HEK293T (cell line): ENCODE measurements at regions not wholly inside any gene's neighbourhood (a gene's known extent, or its start where the extent isn't known, plus 50 kb on each side); places are given as distances from the start of the nearest gene placed in this dataset.

Source experiments
- CTCF ChIA-PET: fragments of 350-600 bp; formaldehyde crosslinking; extraction: SDS; loops from one replicate; lab custom pipeline; 2021; ENCODE audit warnings: antibody characterized with exemption, inconsistent platforms; lab: Yijun Ruan, JAX
- POLR2A ChIA-PET: fragments of 350-600 bp; formaldehyde crosslinking; extraction: SDS; loops from one replicate; lab custom pipeline; 2020; ENCODE audit warnings: antibody characterized with exemption, inconsistent platforms; lab: Yijun Ruan, JAX
- DNase-seq: peaks from one replicate; pipeline ENCODE4 v3.0.0; 2012; ENCODE audit warnings: mixed read lengths; ENCODE audit errors: extremely low spot score
- ARNT ChIP-seq: fragments of 450-650 bp; IDR thresholded peaks from 2 replicates; pipeline ENCODE4 v1.6.1; 2017; ENCODE audit warnings: mild to moderate bottlenecking
- BHLHE40 ChIP-seq: fragments of 450-650 bp; IDR thresholded peaks from 2 replicates; pipeline ENCODE4 v1.6.1; 2016; ENCODE audit warnings: mild to moderate bottlenecking, moderate library complexity, borderline replicate concordance
- CTBP1 ChIP-seq: fragments of 450-650 bp; IDR thresholded peaks from 2 replicates; pipeline ENCODE4 v1.6.1; 2016; ENCODE audit warnings: borderline replicate concordance
- ELF4 ChIP-seq: fragments of 450-650 bp; IDR thresholded peaks from 2 replicates; pipeline ENCODE4 v1.6.1; 2017; ENCODE audit warnings: antibody characterized with exemption
- FOXA1 ChIP-seq: fragments of 450-650 bp; IDR thresholded peaks from 2 replicates; pipeline ENCODE4 v1.6.1; 2016; ENCODE audit warnings: mild to moderate bottlenecking
- FOXK2 ChIP-seq: fragments of 450-650 bp; IDR thresholded peaks from 2 replicates; pipeline ENCODE4 v1.6.1; 2016; ENCODE audit warnings: mild to moderate bottlenecking
- FOXM1 ChIP-seq: fragments of 450-650 bp; IDR thresholded peaks from 2 replicates; pipeline ENCODE4 v1.6.1; 2017; ENCODE audit warnings: mild to moderate bottlenecking, borderline replicate concordance
- HDGF ChIP-seq: fragments of 450-650 bp; IDR thresholded peaks from 2 replicates; pipeline ENCODE4 v1.6.1; 2017; ENCODE audit warnings: antibody characterized with exemption, borderline replicate concordance
- L3MBTL2 ChIP-seq: fragments of 450-650 bp; conservative IDR thresholded peaks from 2 replicates; pipeline ENCODE4 v1.6.1; 2016; ENCODE audit warnings: mild to moderate bottlenecking
- LEF1 ChIP-seq: fragments of 450-650 bp; IDR thresholded peaks from 2 replicates; pipeline ENCODE4 v1.6.1; 2017; ENCODE audit warnings: mild to moderate bottlenecking, borderline replicate concordance
- NFRKB ChIP-seq: fragments of 450-650 bp; IDR thresholded peaks from 2 replicates; pipeline ENCODE4 v1.6.1; 2016; ENCODE audit warnings: mild to moderate bottlenecking, moderate library complexity
- PKNOX1 ChIP-seq: fragments of 450-650 bp; IDR thresholded peaks from 2 replicates; pipeline ENCODE4 v1.6.1; 2016
- SP1 ChIP-seq: fragments of 450-650 bp; IDR thresholded peaks from 2 replicates; pipeline ENCODE4 v1.6.1; 2017
- SUZ12 ChIP-seq: fragments of 450-650 bp; IDR thresholded peaks from 2 replicates; pipeline ENCODE4 v1.6.1; 2016; ENCODE audit warnings: mild to moderate bottlenecking
- TARDBP ChIP-seq: fragments of 450-650 bp; IDR thresholded peaks from 2 replicates; pipeline ENCODE4 v1.6.1; 2016
- ZNF384 ChIP-seq: fragments of 450-650 bp; IDR thresholded peaks from 2 replicates; pipeline ENCODE4 v1.6.1; 2016

- TF ChIP-seq BHLHE40 (no peak), LEF1 (no peak), ELF4 (no peak), FOXM1 (no peak), SP1 (no peak), HDGF (no peak), NFRKB (no peak), SUZ12 (no peak), TARDBP (no peak), PKNOX1 (no peak), L3MBTL2 (no peak), FOXA1 (no peak), ARNT (no peak), FOXK2 (no peak), ZNF384 (no peak)
- ChIA-PET POLR2A (no interaction called here), CTCF (no interaction called here)
- DNase-seq = no peak
These were observed 481.9 kb upstream of the CNTN4 start for GRCh38 chr3:1616744-1617143.

GRCh38 chr3:1623896-1624295 lies 474.8 kb upstream of the CNTN4 start:
- DNase-seq = no peak
- CTCF ChIA-PET = no interaction called here
- TF ChIP-seq ZNF384 = no peak
- TF ChIP-seq SP1 = no peak
- TF ChIP-seq PKNOX1 = no peak
- TF ChIP-seq FOXM1 = no peak
- no peak for TF ChIP-seq SUZ12
- TF ChIP-seq HDGF = no peak
- TF ChIP-seq TARDBP = no peak
- no peak for TF ChIP-seq NFRKB
- no peak for TF ChIP-seq ELF4
- TF ChIP-seq ARNT = no peak
- TF ChIP-seq LEF1 = no peak
- no peak for TF ChIP-seq FOXK2
- TF ChIP-seq FOXA1 = no peak
- no peak for TF ChIP-seq L3MBTL2
- TF ChIP-seq BHLHE40 = no peak
- POLR2A ChIA-PET = no interaction called here

GRCh38 chr3:1632128-1632527 lies 466.5 kb upstream of the CNTN4 start:
- POLR2A ChIA-PET = no interaction called here
- CTCF ChIA-PET = no interaction called here
- no peak for DNase-seq
- TF ChIP-seq ELF4 = no peak
- TF ChIP-seq FOXK2 = no peak
- TF ChIP-seq CTBP1 = no peak
- TF ChIP-seq BHLHE40 = no peak
- TF ChIP-seq NFRKB = no peak
- TF ChIP-seq TARDBP = no peak
- TF ChIP-seq LEF1 = no peak
- TF ChIP-seq HDGF = no peak
- TF ChIP-seq SUZ12 = no peak
- TF ChIP-seq SP1 = no peak
- no peak for TF ChIP-seq L3MBTL2
- TF ChIP-seq PKNOX1 = no peak
- no peak for TF ChIP-seq ARNT
- TF ChIP-seq FOXM1 = no peak
- TF ChIP-seq FOXA1 = no peak
- no peak for TF ChIP-seq ZNF384

- CTCF ChIA-PET = no interaction called here
- POLR2A ChIA-PET = no interaction called here
- DNase-seq = no peak
- TF ChIP-seq SUZ12 (no peak), FOXK2 (no peak), NFRKB (no peak), BHLHE40 (no peak), LEF1 (no peak), FOXA1 (no peak), L3MBTL2 (no peak), SP1 (no peak), PKNOX1 (no peak), CTBP1 (no peak), ZNF384 (no peak)
These were observed 436.8 kb upstream of the CNTN4 start for GRCh38 chr3:1661839-1662238.

- CTCF ChIA-PET = no interaction called here
- TF ChIP-seq SP1 = no peak
- TF ChIP-seq CTBP1 = no peak
- no peak for TF ChIP-seq ZNF384
- no peak for TF ChIP-seq L3MBTL2
- no peak for TF ChIP-seq ELF4
- no peak for TF ChIP-seq LEF1
- POLR2A ChIA-PET = no interaction called here
- no peak for DNase-seq
These were observed 434.4 kb upstream of the CNTN4 start for GRCh38 chr3:1664266-1664665.

GRCh38 chr3:1666865-1667264 lies 431.8 kb upstream of the CNTN4 start:
- DNase-seq = no peak
- no peak for TF ChIP-seq ARNT
- CTCF ChIA-PET = no interaction called here
- POLR2A ChIA-PET = no interaction called here

GRCh38 chr3:1677576-1678156 lies 421.0 kb upstream of the CNTN4 start:
- ChIA-PET POLR2A (no interaction called here), CTCF (no interaction called here)
- TF ChIP-seq NFRKB = no peak
- TF ChIP-seq ELF4 = no peak
- TF ChIP-seq FOXA1 = no peak
- TF ChIP-seq SP1 = no peak
- no peak for TF ChIP-seq FOXK2
- TF ChIP-seq HDGF = no peak
- no peak for TF ChIP-seq ARNT
- no peak for TF ChIP-seq PKNOX1
- TF ChIP-seq SUZ12 = no peak
- TF ChIP-seq BHLHE40 = no peak
- TF ChIP-seq L3MBTL2 = no peak
- TF ChIP-seq ZNF384 = no peak
- TF ChIP-seq CTBP1 = no peak
- TF ChIP-seq TARDBP = no peak
- no peak for TF ChIP-seq FOXM1
- TF ChIP-seq LEF1 = no peak
- DNase-seq = no peak
